HFFc6 (cell line): ENCODE measurements at regions not wholly inside any gene's neighbourhood (a gene's known extent, or its start where the extent isn't known, plus 50 kb on each side); places are given as distances from the start of the nearest gene placed in this dataset.
A peak's percentile ranks its signal among the peaks of the same experiment; 100 is the strongest.

Experiments used
- DNase-seq: peaks from one replicate; pipeline ENCODE4 v3.0.0-alpha.2; 2018
- H3K27ac Mint-ChIP-seq: 2 replicates; pipeline ENCODE4 v1.8.0; 2020; ENCODE audit warnings: mild to moderate bottlenecking, mixed read lengths
- H3K27me3 Mint-ChIP-seq: 2 replicates; pipeline ENCODE4 v1.8.0; 2021; ENCODE audit warnings: mild to moderate bottlenecking, moderate library complexity, mixed read lengths; ENCODE audit not compliant: insufficient read depth
- H3K36me3 Mint-ChIP-seq: 2 replicates; pipeline ENCODE4 v1.8.0; 2021; ENCODE audit warnings: low read depth, mixed read lengths
- H3K4me1 Mint-ChIP-seq: 2 replicates; pipeline ENCODE4 v1.8.0; 2020; ENCODE audit warnings: low read depth, mixed read lengths
- H3K4me3 Mint-ChIP-seq: 2 replicates; pipeline ENCODE4 v1.8.0; 2020; ENCODE audit warnings: mild to moderate bottlenecking, moderate library complexity, mixed read lengths
- H3K9me3 Mint-ChIP-seq: 2 replicates; pipeline ENCODE4 v1.8.0; 2020; ENCODE audit warnings: mild to moderate bottlenecking, mixed read lengths
- CTCF ChIP-seq: fragments of 200-600 bp; sonication (generic); IDR thresholded peaks from 2 replicates; pipeline ENCODE4 v1.5.0; 2021; ENCODE audit warnings: antibody characterized with exemption, mild to moderate bottlenecking

- Mint-ChIP-seq H3K36me3 (peaks cover 18% of the 10 kb centered on the region), H3K27ac (no peak overlapping the region; the same call in 1 of the 2 replicates), H3K9me3 (peaks cover 15% of the 10 kb centered on the region), H3K4me1 (peaks cover 32% of the 10 kb centered on the region), H3K27me3 (no peaks in the 10 kb centered on the region; the same call in 1 of the 2 replicates), H3K4me3 (no peak overlapping the region)
- DNase-seq = no peak
- TF ChIP-seq CTCF = no peak
These were observed 100.2 kb upstream of the BTG3 start for GRCh38 chr21:17712887-17713286.

GRCh38 chr21:17711896-17712295, 99.2 kb upstream of the BTG3 start:
- Mint-ChIP-seq H3K4me3 (no peak overlapping the region), H3K27me3 (no peaks in the 10 kb centered on the region; the same call in 1 of the 2 replicates), H3K36me3 (peaks cover 18% of the 10 kb centered on the region), H3K9me3 (peaks cover 19% of the 10 kb centered on the region), H3K4me1 (peaks cover 32% of the 10 kb centered on the region), H3K27ac (peak overlapping the region; percentile 3; the same call in 1 of the 2 replicates)
- DNase-seq = peak; percentile 28
- TF ChIP-seq CTCF = no peak

GRCh38 chr21:17709266-17709611, 96.5 kb upstream of the BTG3 start:
- peaks cover 32% of the 10 kb centered on the region for H3K4me1 Mint-ChIP-seq
- no peak for TF ChIP-seq CTCF
- H3K9me3 Mint-ChIP-seq = peaks cover 35% of the 10 kb centered on the region
- H3K36me3 Mint-ChIP-seq = peaks cover 32% of the 10 kb centered on the region
- H3K27me3 Mint-ChIP-seq = no peaks in the 10 kb centered on the region; the same call in none of the 2 replicates
- DNase-seq = no peak
- H3K4me3 Mint-ChIP-seq = no peak overlapping the region
- peak overlapping the region; percentile 87; the same call in 1 of the 2 replicates for H3K27ac Mint-ChIP-seq

GRCh38 chr21:17708522-17709265, 96.0 kb upstream of the BTG3 start:
- H3K4me1 Mint-ChIP-seq = peaks cover 32% of the 10 kb centered on the region
- DNase-seq = peak; percentile 59
- peaks cover 29% of the 10 kb centered on the region for H3K36me3 Mint-ChIP-seq
- H3K4me3 Mint-ChIP-seq = no peak overlapping the region
- no peaks in the 10 kb centered on the region; the same call in none of the 2 replicates for H3K27me3 Mint-ChIP-seq
- H3K27ac Mint-ChIP-seq = peak overlapping the region; percentile 87
- H3K9me3 Mint-ChIP-seq = peaks cover 35% of the 10 kb centered on the region
- no peak for TF ChIP-seq CTCF

- no peak for TF ChIP-seq CTCF
- Mint-ChIP-seq H3K4me1 (no peaks in the 10 kb centered on the region), H3K4me3 (no peak overlapping the region), H3K36me3 (no peaks in the 10 kb centered on the region), H3K9me3 (peaks cover 11% of the 10 kb centered on the region; the same call in 1 of the 2 replicates), H3K27me3 (peaks cover 14% of the 10 kb centered on the region; the same call in 1 of the 2 replicates), H3K27ac (no peak overlapping the region)
- DNase-seq = no peak
These were observed 87.0 kb upstream of the BTG3 start for GRCh38 chr21:17699524-17700189.
